Spleen (tissue), 11 donors: ENCODE measurements at regions not wholly inside any gene's neighbourhood (a gene's known extent, or its start where the extent isn't known, plus 50 kb on each side); places are given as distances from the start of the nearest gene placed in this dataset.

Experiments
- DNase-seq: peaks from one replicate; pipeline ENCODE4 v3.0.0-alpha.2; 2020
- H3K27ac ChIP-seq, 8 donors: fragments of 200-600 bp; sonication (generic) in 7 of 8; 1 replicate in 4 of 8; 2 replicates in 4 of 8; pipeline versions ENCODE4 v1.5.0 to v1.8.0; 2016 to 2021; ENCODE audit warnings: inconsistent platforms in 4 of 8, mild to moderate bottlenecking in 4 of 8, moderate library complexity in 1 of 8
- H3K27me3 ChIP-seq, 7 donors: fragments of 200-600 bp; sonication (generic) in 6 of 7; replicated peaks in 1 of 7; 1 replicate in 4 of 7; 2 replicates in 3 of 7; pipeline versions ENCODE4 v1.5.0 to v1.8.0; 2016 to 2021; ENCODE audit warnings: inconsistent platforms in 3 of 7, mild to moderate bottlenecking in 1 of 7
- H3K36me3 ChIP-seq, 6 donors: fragments of 200-600 bp; sonication (generic) in 5 of 6; 1 replicate in 4 of 6; 2 replicates in 2 of 6; pipeline versions ENCODE4 v1.5.0 to v1.8.0; 2016 to 2021; ENCODE audit warnings: inconsistent platforms in 2 of 6
- H3K4me1 ChIP-seq, 6 donors: fragments of 200-600 bp; sonication (generic) in 5 of 6; 1 replicate in 3 of 6; 2 replicates in 3 of 6; pipeline versions ENCODE4 v1.5.0 to v1.8.0; 2016 to 2021; ENCODE audit warnings: inconsistent platforms in 3 of 6
- H3K4me3 ChIP-seq, 8 donors: fragments of 200-600 bp; sonication (generic) in 7 of 8; 1 replicate in 4 of 8; 2 replicates in 4 of 8; pipeline versions ENCODE4 v1.5.0 to v1.8.0; 2016 to 2021; ENCODE audit warnings: inconsistent platforms in 4 of 8, mild to moderate bottlenecking in 4 of 8, moderate library complexity in 2 of 8
- H3K9me3 ChIP-seq, 8 donors: fragments of 200-600 bp; sonication (generic) in 7 of 8; 1 replicate in 4 of 8; 2 replicates in 4 of 8; pipeline versions ENCODE4 v1.5.0 to v1.8.0; 2016 to 2021; ENCODE audit warnings: inconsistent platforms in 4 of 8
- CTCF ChIP-seq, 11 experiments: fragments of 200-600 bp in 7 of 11; fragments of 450-650 bp in 4 of 11; sonication (generic) in 4 of 11; IDR thresholded peaks in 8 of 11; conservative IDR thresholded peaks in 3 of 11; 1 replicate in 7 of 11; 2 replicates in 4 of 11; pipeline versions ENCODE4 v1.4.0 to v1.8.0; 2016 to 2021; ENCODE audit warnings: antibody characterized with exemption in 11 of 11, inconsistent platforms in 4 of 11, mild to moderate bottlenecking in 1 of 11
- POLR2A ChIP-seq, 3 donors: fragments of 450-650 bp; IDR thresholded peaks; one replicate each; pipeline ENCODE4 v1.5.1; 2017; ENCODE audit warnings: antibody characterized with exemption in 3 of 3, mild to moderate bottlenecking in 1 of 3
- POLR2AphosphoS5 ChIP-seq, 3 donors: sonication (generic); formaldehyde crosslinking; IDR thresholded peaks; one replicate each; pipeline ENCODE4 v1.5.1; 2017; ENCODE audit warnings: antibody characterized with exemption in 3 of 3
- WGBS, 5 donors: extraction: QIAGEN DNeasy Blood & Tissue Kit in 3 of 5; methylation state at CpG; one replicate each; pipeline versions ENCODE4 v1.1.5 to v1.1.7; 2013 to 2018; 5-methylcytosine and 5-hydroxymethylcytosine counted together
- intact Hi-C: fragments of 100-400 bp; cut with DNase I; formaldehyde crosslinking; loops from one replicate; pipeline ENCODE4 v1.15.0; 2023; ENCODE audit warnings: low total_unique reads
- donor health status: healthy with polysubstance abuse.
- donor health status: DM: no; HTN: no; CAD: no; lungs with moderate emphysema.
- donor health status: DM: no; HTN: no; CAD: no.
- donor health status: Bipolar disorder and iron deficiency.
- donor health status: healthy.
- donor health status: DM: no; HTN: no; CAD: no.
- donor health status: DM: yes; HTN: yes; CAD: no.

- intact Hi-C loops, result no loop called here
- H3K27ac ChIP-seq, result no peak overlapping the region
- H3K36me3 ChIP-seq, result no peaks in the 10 kb centered on the region
- no peak for DNase-seq
- H3K4me3 ChIP-seq, result no peak overlapping the region
- H3K27me3 ChIP-seq, result no peaks in the 10 kb centered on the region
- no peak for TF ChIP-seq CTCF (IDR thresholded peaks at IDR 0.05 in 8 of 11, conservative IDR thresholded peaks at IDR 0.05 in 3 of 11)
- no peak for TF ChIP-seq POLR2AphosphoS5 (IDR thresholded peaks at IDR 0.05)
- TF ChIP-seq POLR2A (IDR thresholded peaks at IDR 0.05), result no peak
- peaks cover 0 to 6% (median 0%) of the 10 kb centered on the region in 8 donors for H3K9me3 ChIP-seq
- H3K4me1 ChIP-seq, result no peaks in the 10 kb centered on the region
These were observed 370.7 kb downstream of the PPP1R3A start for GRCh38 chr7:113548137-113548536.

GRCh38 chr7:113521468-113521867 is 397.3 kb downstream of the PPP1R3A start:
- TF ChIP-seq CTCF (IDR thresholded peaks at IDR 0.05 in 8 of 11, conservative IDR thresholded peaks at IDR 0.05 in 3 of 11) (no peak), POLR2AphosphoS5 (IDR thresholded peaks at IDR 0.05) (no peak), POLR2A (IDR thresholded peaks at IDR 0.05) (no peak)
- Histone ChIP-seq H3K4me1 (no peaks in the 10 kb centered on the region), H3K4me3 (no peak overlapping the region), H3K9me3 (peaks cover 0 to 9% (median 0%) of the 10 kb centered on the region in 8 donors), H3K27ac (no peak overlapping the region), H3K36me3 (no peaks in the 10 kb centered on the region), H3K27me3 (no peaks in the 10 kb centered on the region)
- 86 to 98% (median 96%) methylated on average over 2 of the region's 2 CpGs for WGBS, 5 donors
- intact Hi-C loops, result no loop called here
- DNase-seq, result no peak

- no peak for DNase-seq
- H3K27ac ChIP-seq, result no peak overlapping the region
- no peaks in the 10 kb centered on the region for H3K4me1 ChIP-seq
- no peak overlapping the region for H3K4me3 ChIP-seq
- peaks cover 0 to 20% (median 2%) of the 10 kb centered on the region in 8 donors for H3K9me3 ChIP-seq
- intact Hi-C loops, result no loop called here
- H3K27me3 ChIP-seq, result no peaks in the 10 kb centered on the region
- TF ChIP-seq POLR2A (IDR thresholded peaks at IDR 0.05) (no peak), POLR2AphosphoS5 (IDR thresholded peaks at IDR 0.05) (no peak), CTCF (IDR thresholded peaks at IDR 0.05 in 8 of 11, conservative IDR thresholded peaks at IDR 0.05 in 3 of 11) (no peak)
- no peaks in the 10 kb centered on the region for H3K36me3 ChIP-seq
- WGBS, 5 donors, result 69 to 78% (median 72%) methylated on average over 5 of the region's 5 CpGs
These were observed 399.3 kb downstream of the PPP1R3A start for GRCh38 chr7:113519472-113519871.

GRCh38 chr7:113504691-113505090 is 386.3 kb upstream of the SMIM30 start:
- no peak overlapping the region for H3K27ac ChIP-seq
- intact Hi-C loops, result no loop called here
- WGBS, 5 donors, result 70 to 80% (median 75%) methylated on average over 3 of the region's 3 CpGs
- no peaks in the 10 kb centered on the region for H3K27me3 ChIP-seq
- no peaks in the 10 kb centered on the region for H3K36me3 ChIP-seq
- TF ChIP-seq POLR2AphosphoS5 (IDR thresholded peaks at IDR 0.05), result no peak
- TF ChIP-seq POLR2A (IDR thresholded peaks at IDR 0.05), result no peak
- TF ChIP-seq CTCF (IDR thresholded peaks at IDR 0.05 in 8 of 11, conservative IDR thresholded peaks at IDR 0.05 in 3 of 11), result no peak
- H3K9me3 ChIP-seq, result peaks cover 0 to 15% (median 0%) of the 10 kb centered on the region in 8 donors
- H3K4me1 ChIP-seq, result no peaks in the 10 kb centered on the region
- no peak for DNase-seq
- H3K4me3 ChIP-seq, result no peak overlapping the region
